Neuronal stem cell (in vitro differentiated cells): ENCODE measurements at regions not wholly inside any gene's neighbourhood (a gene's known extent, or its start where the extent isn't known, plus 50 kb on each side); places are given as distances from the start of the nearest gene placed in this dataset.
"Not testable (repeated sequence)": the region's sequence is repeated elsewhere in the genome, so short reads cannot be mapped to it uniquely, and the experiment has no call there.

Source experiments
- DNase-seq: peaks from one replicate; pipeline ENCODE4 v3.0.0-alpha.2; 2013; ENCODE audit warnings: low spot score
- H2AFZ ChIP-seq: one replicate; pipeline ENCODE4 v1.6.1; 2013; ENCODE audit warnings: mild to moderate bottlenecking, low read length, inconsistent platforms
- H2AK5ac ChIP-seq: 2 replicates; pipeline ENCODE4 v1.6.1; 2013; ENCODE audit warnings: low read depth, mild to moderate bottlenecking, inconsistent platforms, low read length, moderate library complexity, mixed read lengths
- H2BK120ac ChIP-seq: 2 replicates; pipeline ENCODE4 v1.6.1; 2013; ENCODE audit warnings: low read depth, mild to moderate bottlenecking, inconsistent platforms, low read length, moderate library complexity, mixed read lengths
- H2BK12ac ChIP-seq: one replicate; pipeline ENCODE4 v1.6.1; 2013; ENCODE audit warnings: low read length, inconsistent platforms
- H2BK15ac ChIP-seq: 2 replicates; pipeline ENCODE4 v1.6.1; 2013; ENCODE audit warnings: mild to moderate bottlenecking, low read length, inconsistent platforms, mixed read lengths
- H2BK5ac ChIP-seq: one replicate; pipeline ENCODE4 v1.6.1; 2013; ENCODE audit warnings: inconsistent platforms, mild to moderate bottlenecking, low read length, moderate library complexity
- H3K14ac ChIP-seq: one replicate; pipeline ENCODE4 v1.6.1; 2013; ENCODE audit warnings: low read length, inconsistent platforms
- H3K18ac ChIP-seq: 2 replicates; pipeline ENCODE4 v1.6.1; 2013; ENCODE audit warnings: low read length, inconsistent platforms
- H3K23ac ChIP-seq: 2 replicates; pipeline ENCODE4 v1.6.1; 2013; ENCODE audit warnings: low read depth, mild to moderate bottlenecking, mixed read lengths, low read length, inconsistent platforms; ENCODE audit not compliant: poor library complexity
- H3K27ac ChIP-seq: replicated peaks from 3 replicates; pipeline ENCODE4 v1.5.1; 2013; ENCODE audit warnings: low read length, inconsistent platforms
- H3K27me3 ChIP-seq, 3 experiments: 2 replicates each; pipeline ENCODE4 v1.6.1; 2013; ENCODE audit warnings: low read length in 3 of 3, mild to moderate bottlenecking in 2 of 3, inconsistent platforms in 1 of 3, low read depth in 1 of 3, mixed read lengths in 1 of 3, moderate library complexity in 1 of 3; ENCODE audit not compliant: control insufficient read depth in 3 of 3, insufficient read depth in 3 of 3
- H3K36me3 ChIP-seq, 2 donors: replicated peaks in 1 of 2; 2 replicates each; pipeline ENCODE4 v1.6.1; 2013; ENCODE audit warnings: low read length in 2 of 2; ENCODE audit not compliant: control insufficient read depth in 2 of 2, insufficient read depth in 2 of 2
- H3K4ac ChIP-seq: 2 replicates; pipeline ENCODE4 v1.6.1; 2013; ENCODE audit warnings: inconsistent platforms, mild to moderate bottlenecking, low read length, moderate library complexity
- H3K4me1 ChIP-seq, 2 donors: 1 replicate in 1 of 2; 2 replicates in 1 of 2; pipeline ENCODE4 v1.6.1; 2013; ENCODE audit warnings: low read length in 2 of 2, low read depth in 1 of 2; ENCODE audit not compliant: control insufficient read depth in 2 of 2, insufficient read depth in 1 of 2
- H3K4me2 ChIP-seq: one replicate; pipeline ENCODE4 v1.6.1; 2013; ENCODE audit warnings: mild to moderate bottlenecking, low read length, inconsistent platforms; ENCODE audit not compliant: insufficient read depth, poor library complexity, severe bottlenecking
- H3K4me3 ChIP-seq, 2 donors: 2 replicates each; pipeline ENCODE4 v1.5.1; 2013; ENCODE audit warnings: low read length in 2 of 2, mild to moderate bottlenecking in 2 of 2, inconsistent platforms in 1 of 2, moderate library complexity in 1 of 2
- H3K79me1 ChIP-seq: one replicate; pipeline ENCODE4 v1.6.1; 2013; ENCODE audit warnings: low read depth, mild to moderate bottlenecking, inconsistent platforms, low read length, moderate library complexity
- H3K9ac ChIP-seq: one replicate; pipeline ENCODE4 v1.6.1; 2013; ENCODE audit warnings: mild to moderate bottlenecking, low read depth, low read length, inconsistent platforms; ENCODE audit not compliant: poor library complexity
- H3K9me3 ChIP-seq, 2 donors: replicated peaks in 1 of 2; 2 replicates each; pipeline versions ENCODE3 to v1.6.1; 2013; ENCODE audit warnings: low read length in 2 of 2, mild to moderate bottlenecking in 2 of 2, inconsistent platforms in 1 of 2, low read depth in 1 of 2, mixed read lengths in 1 of 2, moderate library complexity in 1 of 2; ENCODE audit not compliant: control insufficient read depth in 2 of 2, insufficient read depth in 1 of 2
- H4K8ac ChIP-seq: one replicate; pipeline ENCODE4 v1.6.1; 2013; ENCODE audit warnings: low read depth, mild to moderate bottlenecking, inconsistent platforms, low read length, moderate library complexity
- H4K91ac ChIP-seq: one replicate; pipeline ENCODE4 v1.6.1; 2013; ENCODE audit warnings: low read length, low read depth, mild to moderate bottlenecking, inconsistent platforms; ENCODE audit not compliant: poor library complexity
- WGBS, 2 donors: extraction: QIAGEN DNeasy Blood & Tissue Kit; methylation state at CpG; one replicate each; pipeline ENCODE4 v1.1.7; 2013; ENCODE audit warnings: missing lambda C conversion rate in 2 of 2, mixed read lengths in 1 of 2; ENCODE audit not compliant: insufficient read length in 2 of 2, insufficient replicate concordance in 1 of 2; ENCODE audit errors: extremely low coverage in 2 of 2; 5-methylcytosine and 5-hydroxymethylcytosine counted together

DNA sequence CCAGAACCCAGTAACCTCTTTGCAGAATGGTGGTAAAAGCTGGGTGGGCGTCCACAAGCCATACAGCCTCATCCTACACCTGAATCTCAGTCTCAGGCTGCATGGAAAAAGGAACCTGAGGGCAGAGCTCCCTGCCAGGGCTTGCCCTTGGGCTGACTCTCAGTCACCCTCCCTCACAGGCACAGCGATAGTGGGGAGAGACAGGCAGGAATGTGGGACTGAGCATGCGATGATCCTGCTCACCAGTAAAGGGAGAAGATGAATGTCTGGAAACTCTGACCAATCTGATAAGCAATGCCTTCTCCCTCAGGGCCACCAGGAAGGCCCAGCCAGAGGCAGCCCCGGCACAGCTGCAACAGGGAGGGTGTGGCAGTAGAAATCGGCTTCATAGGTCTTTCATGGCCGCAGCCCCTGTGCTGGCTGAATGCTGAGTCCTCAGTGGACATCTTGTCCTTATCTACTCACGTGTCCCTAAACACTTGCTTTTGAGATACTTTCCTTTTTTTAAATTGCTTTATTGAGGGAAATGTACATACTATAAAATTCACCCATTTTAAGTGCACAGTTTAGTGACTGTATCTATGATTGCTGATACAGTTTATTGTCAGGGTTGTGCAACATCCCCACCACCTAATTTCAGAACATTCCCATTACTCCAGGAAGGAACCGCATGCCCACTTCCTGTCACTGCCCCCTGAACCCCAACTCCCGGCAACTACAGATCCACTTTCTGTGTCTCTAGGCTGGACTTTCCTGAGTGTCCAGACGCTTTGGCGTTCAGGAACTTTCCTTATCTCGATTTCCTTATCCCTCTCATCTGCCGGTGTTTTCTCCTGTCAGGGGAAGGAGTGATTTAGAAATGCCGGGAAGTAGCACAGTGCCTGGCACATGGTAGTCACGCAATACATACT, 258.1 kb downstream of the PCNX1 start:
- no peak overlapping the region for H3K4me2 ChIP-seq
- H2AFZ ChIP-seq = peak overlapping the region; percentile 36
- no peak for DNase-seq

GRCh38 chr14:71166180-71166837, 259.1 kb downstream of the PCNX1 start:
- WGBS, 2 donors = no CpG with 5 or more reads among the region's 3 CpGs
- no peaks in the 10 kb centered on the region for H3K79me1 ChIP-seq
- no peaks in the 10 kb centered on the region for H3K9me3 ChIP-seq
- H3K23ac ChIP-seq = no peak overlapping the region
- no peak overlapping the region for H3K18ac ChIP-seq
- no peak overlapping the region for H2AK5ac ChIP-seq
- no peaks in the 10 kb centered on the region for H3K36me3 ChIP-seq
- peaks cover 3 to 4% of the 10 kb centered on the region in 2 donors for H3K4me1 ChIP-seq
- H3K4me3 ChIP-seq = no peak overlapping the region
- H3K14ac ChIP-seq = no peak overlapping the region
- no peak overlapping the region for H2BK12ac ChIP-seq
- H2BK15ac ChIP-seq = no peak overlapping the region
- H3K4ac ChIP-seq = no peak overlapping the region
- no peak overlapping the region for H3K27ac ChIP-seq
- no peak overlapping the region for H3K9ac ChIP-seq
- H4K91ac ChIP-seq = no peak overlapping the region
- no peak overlapping the region for H2BK120ac ChIP-seq
- no peak overlapping the region for H2BK5ac ChIP-seq
- no peak overlapping the region for H4K8ac ChIP-seq
- H3K27me3 ChIP-seq = peaks cover 0 to 6% (median 0%) of the 10 kb centered on the region in 3 experiments
- no peak for DNase-seq
- no peak overlapping the region for H3K4me2 ChIP-seq
- H2AFZ ChIP-seq = no peak overlapping the region

More for the DNA sequence above, 258.1 kb downstream of the PCNX1 start:
- Histone ChIP-seq H3K18ac (no peak overlapping the region), H3K4me1 (peaks cover 3 to 4% of the 10 kb centered on the region in 2 donors), H2BK15ac (no peak overlapping the region), H3K4me3 (no peak overlapping the region), H3K9me3 (no peaks in the 10 kb centered on the region), H2BK5ac (no peak overlapping the region), H2BK12ac (no peak overlapping the region), H3K9ac (no peak overlapping the region), H3K36me3 (no peaks in the 10 kb centered on the region), H4K8ac (no peak overlapping the region), H4K91ac (no peak overlapping the region), H3K14ac (no peak overlapping the region), H2AK5ac (no peak overlapping the region), H3K79me1 (no peaks in the 10 kb centered on the region), H3K27me3 (peaks cover 0 to 6% (median 0%) of the 10 kb centered on the region in 3 experiments), H2BK120ac (no peak overlapping the region), H3K4ac (no peak overlapping the region), H3K23ac (no peak overlapping the region), H3K27ac (no peak overlapping the region)
- no CpG with 5 or more reads among the region's 15 CpGs for WGBS, 2 donors

DNA sequence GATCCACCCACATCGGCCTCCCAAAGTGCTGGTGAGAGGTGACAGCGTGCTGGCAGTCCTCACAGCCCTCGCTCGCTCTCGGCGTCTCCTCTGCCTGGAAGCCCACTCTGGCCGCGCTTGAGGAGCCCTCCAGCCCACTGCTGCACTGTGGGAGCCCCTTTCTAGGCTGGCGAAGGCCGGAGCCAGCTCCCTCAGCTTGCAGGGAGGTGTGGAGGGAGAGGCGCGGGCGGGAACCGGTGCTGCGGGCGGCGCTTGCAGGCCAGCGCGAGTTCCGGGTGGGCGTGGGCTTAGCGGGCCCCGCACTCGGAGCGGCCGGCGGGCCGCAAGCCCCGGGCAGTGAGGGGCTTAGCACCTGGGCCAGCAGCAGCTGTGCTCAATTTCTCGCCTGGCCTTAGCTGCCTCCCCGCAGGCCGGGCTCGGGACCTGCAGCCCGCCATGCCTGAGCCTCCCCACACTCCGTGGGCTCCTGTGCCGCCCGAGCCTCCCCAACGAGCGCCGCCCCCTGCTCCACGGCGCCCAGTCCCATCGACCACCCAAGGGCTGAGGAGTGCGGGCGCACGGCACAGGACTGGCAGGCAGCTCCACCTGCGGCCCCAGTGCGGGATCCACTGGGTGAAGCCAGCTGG, 260.2 kb downstream of the PCNX1 start:
- not testable (repeated sequence) for H3K4me2 ChIP-seq, H2BK5ac ChIP-seq, H4K91ac ChIP-seq, H3K4me1 ChIP-seq, DNase-seq, H3K23ac ChIP-seq, H3K79me1 ChIP-seq, H2BK12ac ChIP-seq, H3K14ac ChIP-seq, H4K8ac ChIP-seq, H3K9ac ChIP-seq, H2BK120ac ChIP-seq, H2AK5ac ChIP-seq, H2AFZ ChIP-seq, H3K9me3 ChIP-seq, H3K27ac ChIP-seq, H3K4ac ChIP-seq, H3K36me3 ChIP-seq, H3K18ac ChIP-seq, H3K4me3 ChIP-seq, H3K27me3 ChIP-seq, H2BK15ac ChIP-seq
- no CpG with 5 or more reads among the region's 48 CpGs for WGBS, 2 donors

- H3K4ac ChIP-seq, H2BK120ac ChIP-seq, H2AK5ac ChIP-seq, H3K14ac ChIP-seq, H4K8ac ChIP-seq, H3K4me2 ChIP-seq, H2BK15ac ChIP-seq, H3K4me3 ChIP-seq, H3K18ac ChIP-seq, H3K4me1 ChIP-seq, H2BK12ac ChIP-seq, H3K36me3 ChIP-seq, DNase-seq, H3K27me3 ChIP-seq, H3K9ac ChIP-seq, H2AFZ ChIP-seq, H4K91ac ChIP-seq, H3K27ac ChIP-seq, H3K9me3 ChIP-seq, H3K23ac ChIP-seq, H2BK5ac ChIP-seq, H3K79me1 ChIP-seq: not testable (repeated sequence)
- WGBS, 2 donors = no CpG with 5 or more reads among the region's 14 CpGs
These were observed 260.9 kb downstream of the PCNX1 start for GRCh38 chr14:71168161-71168560.
